ENCODE measurements at regions not wholly inside any gene's neighbourhood (a gene's known extent, or its start where the extent isn't known, plus 50 kb on each side); places are given as distances from the start of the nearest gene placed in this dataset.

GRCh38 chr18:4510160-4510559 is 55.1 kb upstream of the DLGAP1 start:
- no peak for TF ChIP-seq POLR2AphosphoS5 (IDR thresholded peaks at IDR 0.05)
- no peak for TF ChIP-seq CTCF (IDR thresholded peaks at IDR 0.05)
- no peak for TF ChIP-seq POLR2A (IDR thresholded peaks at IDR 0.05)
- TF ChIP-seq EP300 (IDR thresholded peaks at IDR 0.05), result no peak
- H3K36me3 ChIP-seq, result no peaks in the 10 kb centered on the region
- H3K27ac ChIP-seq, result no peak overlapping the region
- no peaks in the 10 kb centered on the region for H3K27me3 ChIP-seq
- WGBS, result 94% methylated on average over 9 of the region's 9 CpGs
- H3K4me1 ChIP-seq, result no peaks in the 10 kb centered on the region
- no peaks in the 10 kb centered on the region for H3K9me3 ChIP-seq
- H3K4me3 ChIP-seq, result no peak overlapping the region
- DNase-seq (ENCODE audit: low spot score in 2 of 2), result no peak

Data from suprapubic skin (tissue), 4 donors.